Body of pancreas (tissue), 4 donors: ENCODE measurements at regions not wholly inside any gene's neighbourhood (a gene's known extent, or its start where the extent isn't known, plus 50 kb on each side); places are given as distances from the start of the nearest gene placed in this dataset.
"Not testable (repeated sequence)": the region's sequence is repeated elsewhere in the genome, so short reads cannot be mapped to it uniquely, and the experiment has no call there.

ENCODE experiments used
- ATAC-seq: fragments of 150-250 bp; one replicate; pipeline ENCODE4 v1.9.1; 2016
- DNase-seq, 4 donors: peaks; one replicate each; pipeline ENCODE4 v3.0.0-alpha.2; 2019
- H3K27ac ChIP-seq, 4 donors: fragments of 200-600 bp; sonication (generic); 1 replicate in 3 of 4; 2 replicates in 1 of 4; pipeline versions ENCODE4 v1.5.1 to v1.6.1; 2016 to 2019; ENCODE audit warnings: mild to moderate bottlenecking in 1 of 4, mixed read lengths in 1 of 4, moderate library complexity in 1 of 4
- H3K27me3 ChIP-seq, 2 donors: fragments of 200-600 bp; sonication (generic); one replicate each; pipeline ENCODE4 v1.6.0; 2016; ENCODE audit warnings: mild to moderate bottlenecking in 1 of 2
- H3K36me3 ChIP-seq, 2 donors: fragments of 200-600 bp; sonication (generic); replicated peaks in 1 of 2; 2 replicates each; pipeline ENCODE4 v1.5.1; 2016; ENCODE audit warnings: low read depth in 2 of 2; ENCODE audit not compliant: insufficient read depth in 1 of 2
- H3K4me1 ChIP-seq: fragments of 200-600 bp; sonication (generic); one replicate; pipeline ENCODE4 v1.6.0; 2016
- H3K4me3 ChIP-seq, 2 donors: fragments of 200-600 bp; sonication (generic); 1 replicate in 1 of 2; 2 replicates in 1 of 2; pipeline ENCODE4 v1.5.1; 2016 to 2019
- H3K9me3 ChIP-seq, 3 donors: fragments of 200-600 bp; sonication (generic); 1 replicate in 2 of 3; 2 replicates in 1 of 3; pipeline ENCODE4 v1.5.1; 2016
- CTCF ChIP-seq, 7 experiments: fragments of 450-650 bp in 4 of 7; fragments of 200-600 bp in 3 of 7; sonication (generic) in 3 of 7; IDR thresholded peaks; one replicate each; pipeline ENCODE4 v1.5.1; 2016 to 2019; ENCODE audit warnings: antibody characterized with exemption in 7 of 7
- POLR2A ChIP-seq, 3 donors: fragments of 450-650 bp; IDR thresholded peaks; one replicate each; pipeline ENCODE4 v1.6.1; 2016; ENCODE audit warnings: antibody characterized with exemption in 3 of 3, mild to moderate bottlenecking in 2 of 3
- WGBS, 2 donors: methylation state at CpG; one replicate each; pipeline ENCODE4 v1.1.5; 2017; 5-methylcytosine and 5-hydroxymethylcytosine counted together
- intact Hi-C: fragments of 100-400 bp; cut with DNase I; formaldehyde crosslinking; loops from one replicate; pipeline ENCODE4 v1.15.1; 2023

- 13 to 18% methylated on average over 2 of the region's 2 CpGs for WGBS, 2 donors
These were observed 626.6 kb upstream of the CITED2 start for GRCh38 chr6:140001005-140001404.

GRCh38 chr6:139999661-140000060 is 625.2 kb upstream of the CITED2 start:
- intact Hi-C loops, H3K4me3 ChIP-seq, H3K27me3 ChIP-seq, H3K36me3 ChIP-seq, H3K9me3 ChIP-seq, H3K4me1 ChIP-seq, DNase-seq, H3K27ac ChIP-seq, ATAC-seq: not testable (repeated sequence)
- WGBS, 2 donors: 94 to 98% methylated on average over 2 to 6 of the region's 18 CpGs

More at GRCh38 chr6:140001005-140001404, 626.6 kb upstream of the CITED2 start:
- TF ChIP-seq CTCF (IDR thresholded peaks at IDR 0.05): no peak
- no peak for TF ChIP-seq POLR2A (IDR thresholded peaks at IDR 0.05)
- Histone ChIP-seq H3K4me1 (no peaks in the 10 kb centered on the region), H3K27ac (no peak overlapping the region), H3K9me3 (no peaks in the 10 kb centered on the region), H3K27me3 (no peaks in the 10 kb centered on the region), H3K4me3 (no peak overlapping the region), H3K36me3 (no peaks in the 10 kb centered on the region)
- no peak for DNase-seq
- no peak for ATAC-seq
- intact Hi-C loops: no loop called here

GRCh38 chr6:139998478-139998877 is 624.0 kb upstream of the CITED2 start:
- H3K4me1 ChIP-seq, ATAC-seq, intact Hi-C loops, H3K36me3 ChIP-seq, H3K4me3 ChIP-seq, DNase-seq, H3K27ac ChIP-seq, H3K9me3 ChIP-seq, H3K27me3 ChIP-seq: not testable (repeated sequence)
- 86 to 88% methylated on average over 10 to 11 of the region's 11 CpGs for WGBS, 2 donors

- H3K9me3 ChIP-seq: no peaks in the 10 kb centered on the region
- no peak overlapping the region for H3K27ac ChIP-seq
- no peaks in the 10 kb centered on the region for H3K4me1 ChIP-seq
- peak in 5 of 7 experiments; percentile 10 to 53 (median 46) for TF ChIP-seq CTCF (IDR thresholded peaks at IDR 0.05)
- TF ChIP-seq POLR2A (IDR thresholded peaks at IDR 0.05): no peak
- DNase-seq: peak; percentile 18 to 30 (median 26)
- intact Hi-C loops: no loop called here
- no peak overlapping the region for H3K4me3 ChIP-seq
- H3K27me3 ChIP-seq: no peaks in the 10 kb centered on the region
- peak; percentile 62 for ATAC-seq
- 42 to 60% methylated on average over 6 of the region's 6 CpGs for WGBS, 2 donors
- H3K36me3 ChIP-seq: no peaks in the 10 kb centered on the region
These were observed 621.9 kb upstream of the CITED2 start for GRCh38 chr6:139996253-139996834.

- no peaks in the 10 kb centered on the region for H3K9me3 ChIP-seq
- H3K27me3 ChIP-seq: no peaks in the 10 kb centered on the region
- H3K4me3 ChIP-seq: no peak overlapping the region
- H3K4me1 ChIP-seq: no peaks in the 10 kb centered on the region
- TF ChIP-seq CTCF (IDR thresholded peaks at IDR 0.05) (no peak), POLR2A (IDR thresholded peaks at IDR 0.05) (no peak)
- intact Hi-C loops: no loop called here
- H3K27ac ChIP-seq: no peak overlapping the region
- DNase-seq (no peak), ATAC-seq (no peak)
- no peaks in the 10 kb centered on the region for H3K36me3 ChIP-seq
These were observed 620.5 kb upstream of the CITED2 start for GRCh38 chr6:139994998-139995397.

GRCh38 chr6:139990856-139991465 is 616.5 kb upstream of the CITED2 start:
- Histone ChIP-seq H3K27ac (no peak overlapping the region), H3K9me3 (no peaks in the 10 kb centered on the region), H3K36me3 (no peaks in the 10 kb centered on the region), H3K4me3 (no peak overlapping the region), H3K27me3 (no peaks in the 10 kb centered on the region), H3K4me1 (no peaks in the 10 kb centered on the region)
- WGBS, 2 donors: 56 to 64% methylated on average over 8 of the region's 8 CpGs
- DNase-seq (peak in 1 of 4 donors; percentile 16), ATAC-seq (peak; percentile 42)
- TF ChIP-seq POLR2A (IDR thresholded peaks at IDR 0.05) (no peak), CTCF (IDR thresholded peaks at IDR 0.05) (no peak)
- intact Hi-C loops: no loop called here
